SK-N-SH treated with all-trans-retinoic acid at 6 μM for 48 hours (cell line): ENCODE measurements at regions not wholly inside any gene's neighbourhood (a gene's known extent, or its start where the extent isn't known, plus 50 kb on each side); places are given as distances from the start of the nearest gene placed in this dataset.

Experiments
- ATAC-seq: fragments of 200-7000 bp; cut with Tn5 transposase; 3 replicates; pipeline ENCODE4 v1.9.1; 2020; ENCODE audit warnings: mild to moderate bottlenecking, moderate library complexity
- ARNTL ChIP-seq: fragments of 450-650 bp; formaldehyde crosslinking; IDR thresholded peaks from 2 replicates; pipeline ENCODE4 v1.5.0; 2020; ENCODE audit warnings: low read depth, mild to moderate bottlenecking, moderate library complexity, borderline replicate concordance
- BACH2 ChIP-seq: fragments of 250-450 bp; sonication (Bioruptor Pico); IDR thresholded peaks from 2 replicates; pipeline ENCODE4 v1.9.0; 2021; ENCODE audit warnings: mild to moderate bottlenecking, borderline replicate concordance
- ESRRG ChIP-seq: fragments of 250-450 bp; sonication (Bioruptor Pico); IDR thresholded peaks from 2 replicates; pipeline ENCODE4 v1.6.1; 2021; ENCODE audit warnings: mild to moderate bottlenecking
- ISL1 ChIP-seq: fragments of 250-450 bp; sonication (Bioruptor Pico); IDR thresholded peaks from 2 replicates; pipeline ENCODE4 v2.1.2; 2022; ENCODE audit warnings: mild to moderate bottlenecking, moderate library complexity
- OSR1 ChIP-seq: fragments of 250-450 bp; sonication (Bioruptor Pico); IDR thresholded peaks from 2 replicates; pipeline ENCODE4 v1.8.0; 2022; ENCODE audit warnings: moderate library complexity, mild to moderate bottlenecking, inconsistent platforms
- PPARA ChIP-seq: fragments of 250-450 bp; sonication (Bioruptor Pico); IDR thresholded peaks from 2 replicates; pipeline ENCODE4 v1.5.0; 2020; ENCODE audit warnings: mild to moderate bottlenecking, borderline replicate concordance
- SNAI2 ChIP-seq: fragments of 250-450 bp; sonication (Bioruptor Pico); IDR thresholded peaks from 2 replicates; pipeline ENCODE4 v1.5.0; 2020; ENCODE audit warnings: mild to moderate bottlenecking, moderate library complexity
- TOX ChIP-seq: fragments of 250-450 bp; sonication (Bioruptor Pico); IDR thresholded peaks from 2 replicates; pipeline ENCODE4 v1.8.0; 2021; ENCODE audit warnings: mild to moderate bottlenecking, moderate library complexity, borderline replicate concordance
- ZFP3 ChIP-seq: fragments of 250-450 bp; sonication (Bioruptor Pico); IDR thresholded peaks from 2 replicates; pipeline ENCODE4 v1.5.0; 2020; ENCODE audit warnings: mild to moderate bottlenecking, moderate library complexity
- ZFP30 ChIP-seq: fragments of 450-650 bp; formaldehyde crosslinking; IDR thresholded peaks from 2 replicates; pipeline ENCODE4 v1.5.0; 2022; ENCODE audit warnings: mild to moderate bottlenecking, moderate library complexity
- ZNF70 ChIP-seq: fragments of 450-650 bp; formaldehyde crosslinking; IDR thresholded peaks from 2 replicates; pipeline ENCODE4 v1.5.0; 2020; ENCODE audit warnings: mild to moderate bottlenecking, moderate library complexity
- ZNF8 ChIP-seq: fragments of 450-650 bp; formaldehyde crosslinking; IDR thresholded peaks from 2 replicates; pipeline ENCODE4 v1.5.0; 2020; ENCODE audit warnings: mild to moderate bottlenecking, moderate library complexity
- TF ChIP-seq, protein P1 (sequence below): fragments of 250-450 bp; sonication (Bioruptor Pico); IDR thresholded peaks from 2 replicates; pipeline ENCODE4 v1.5.0; 2020; ENCODE audit warnings: mild to moderate bottlenecking, moderate library complexity
- TF ChIP-seq, protein P2 (sequence below): fragments of 250-450 bp; sonication (Bioruptor Pico); IDR thresholded peaks from 2 replicates; pipeline ENCODE4 v1.5.1; 2020; ENCODE audit warnings: low read depth, mild to moderate bottlenecking, moderate library complexity
- TF ChIP-seq, protein P3 (sequence below): fragments of 250-450 bp; sonication (Bioruptor Pico); IDR thresholded peaks from 2 replicates; pipeline ENCODE4 v1.8.0; 2020; ENCODE audit warnings: mild to moderate bottlenecking, moderate library complexity, borderline replicate concordance
- TF ChIP-seq, protein P4 (sequence below): fragments of 250-450 bp; sonication (Bioruptor Pico); IDR thresholded peaks from 2 replicates; pipeline ENCODE4 v1.5.1; 2021; ENCODE audit warnings: mild to moderate bottlenecking, moderate library complexity
- TF ChIP-seq, protein P5 (sequence below): fragments of 250-450 bp; sonication (Bioruptor Pico); IDR thresholded peaks from 2 replicates; pipeline ENCODE4 v1.8.0; 2021; ENCODE audit warnings: low read depth, mild to moderate bottlenecking, moderate library complexity, borderline replicate concordance

DNA sequence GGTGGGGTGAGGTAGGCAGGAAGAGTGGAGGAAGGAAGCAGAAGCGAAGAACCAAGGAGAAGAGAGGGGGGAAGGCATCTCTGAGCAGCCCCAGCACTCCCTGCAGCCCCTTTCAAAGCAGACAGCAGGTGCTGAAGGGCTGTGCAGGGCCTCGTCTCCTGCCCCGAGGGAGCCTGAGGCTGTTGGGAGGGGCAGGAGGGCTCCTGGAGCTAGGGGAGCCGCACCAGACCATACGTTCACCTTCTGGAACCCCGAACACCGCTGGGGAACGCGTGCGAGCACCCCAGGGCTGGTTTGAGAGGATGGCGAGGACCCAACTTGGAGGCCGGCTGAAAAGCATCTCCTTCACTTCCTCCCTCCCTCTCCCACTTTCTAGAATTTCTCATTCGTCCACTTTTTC, 259.8 kb downstream of the FAM43A start:
- TF ChIP-seq, protein P1, sequence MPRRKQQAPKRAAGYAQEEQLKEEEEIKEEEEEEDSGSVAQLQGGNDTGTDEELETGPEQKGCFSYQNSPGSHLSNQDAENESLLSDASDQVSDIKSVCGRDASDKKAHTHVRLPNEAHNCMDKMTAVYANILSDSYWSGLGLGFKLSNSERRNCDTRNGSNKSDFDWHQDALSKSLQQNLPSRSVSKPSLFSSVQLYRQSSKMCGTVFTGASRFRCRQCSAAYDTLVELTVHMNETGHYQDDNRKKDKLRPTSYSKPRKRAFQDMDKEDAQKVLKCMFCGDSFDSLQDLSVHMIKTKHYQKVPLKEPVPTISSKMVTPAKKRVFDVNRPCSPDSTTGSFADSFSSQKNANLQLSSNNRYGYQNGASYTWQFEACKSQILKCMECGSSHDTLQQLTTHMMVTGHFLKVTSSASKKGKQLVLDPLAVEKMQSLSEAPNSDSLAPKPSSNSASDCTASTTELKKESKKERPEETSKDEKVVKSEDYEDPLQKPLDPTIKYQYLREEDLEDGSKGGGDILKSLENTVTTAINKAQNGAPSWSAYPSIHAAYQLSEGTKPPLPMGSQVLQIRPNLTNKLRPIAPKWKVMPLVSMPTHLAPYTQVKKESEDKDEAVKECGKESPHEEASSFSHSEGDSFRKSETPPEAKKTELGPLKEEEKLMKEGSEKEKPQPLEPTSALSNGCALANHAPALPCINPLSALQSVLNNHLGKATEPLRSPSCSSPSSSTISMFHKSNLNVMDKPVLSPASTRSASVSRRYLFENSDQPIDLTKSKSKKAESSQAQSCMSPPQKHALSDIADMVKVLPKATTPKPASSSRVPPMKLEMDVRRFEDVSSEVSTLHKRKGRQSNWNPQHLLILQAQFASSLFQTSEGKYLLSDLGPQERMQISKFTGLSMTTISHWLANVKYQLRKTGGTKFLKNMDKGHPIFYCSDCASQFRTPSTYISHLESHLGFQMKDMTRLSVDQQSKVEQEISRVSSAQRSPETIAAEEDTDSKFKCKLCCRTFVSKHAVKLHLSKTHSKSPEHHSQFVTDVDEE (CRISPR knock-in tag): no peak
- TF ChIP-seq PPARA (CRISPR knock-in tag) (no peak), OSR1 (CRISPR knock-in tag) (no peak), BACH2 (CRISPR knock-in tag) (no peak), ZFP30 (CRISPR knock-in tag) (no peak), ESRRG (CRISPR knock-in tag) (no peak)
- TF ChIP-seq, protein P2, sequence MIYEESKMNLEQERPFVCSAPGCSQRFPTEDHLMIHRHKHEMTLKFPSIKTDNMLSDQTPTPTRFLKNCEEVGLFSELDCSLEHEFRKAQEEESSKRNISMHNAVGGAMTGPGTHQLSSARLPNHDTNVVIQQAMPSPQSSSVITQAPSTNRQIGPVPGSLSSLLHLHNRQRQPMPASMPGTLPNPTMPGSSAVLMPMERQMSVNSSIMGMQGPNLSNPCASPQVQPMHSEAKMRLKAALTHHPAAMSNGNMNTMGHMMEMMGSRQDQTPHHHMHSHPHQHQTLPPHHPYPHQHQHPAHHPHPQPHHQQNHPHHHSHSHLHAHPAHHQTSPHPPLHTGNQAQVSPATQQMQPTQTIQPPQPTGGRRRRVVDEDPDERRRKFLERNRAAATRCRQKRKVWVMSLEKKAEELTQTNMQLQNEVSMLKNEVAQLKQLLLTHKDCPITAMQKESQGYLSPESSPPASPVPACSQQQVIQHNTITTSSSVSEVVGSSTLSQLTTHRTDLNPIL: no peak
- no peak for ATAC-seq

DNA sequence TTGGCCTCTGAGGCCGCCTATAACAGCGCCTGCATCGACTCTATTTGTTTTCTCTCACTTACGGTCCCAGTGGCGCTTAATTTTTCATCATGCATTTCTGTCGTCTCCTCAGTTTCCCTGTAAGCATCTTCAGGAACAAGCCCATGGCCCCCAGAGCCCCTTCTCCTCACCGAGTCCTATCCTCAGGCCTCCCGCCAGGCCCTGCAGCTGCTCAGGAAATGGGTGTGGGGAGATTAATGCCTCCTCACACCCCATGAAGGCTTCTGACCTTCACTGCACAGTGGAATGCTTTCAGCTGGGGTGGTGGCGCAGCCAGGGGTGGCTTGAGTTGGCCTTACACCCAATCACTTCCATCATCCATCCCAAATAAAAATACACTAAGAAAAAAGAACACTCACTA, 260.4 kb downstream of the FAM43A start:
- no peak for ATAC-seq

More for the DNA sequence above, 260.4 kb downstream of the FAM43A start:
- TF ChIP-seq, protein P1 (CRISPR knock-in tag): no peak
- no peak for TF ChIP-seq ZNF70
- TF ChIP-seq SNAI2 (CRISPR knock-in tag): no peak
- no peak for TF ChIP-seq ZFP30 (CRISPR knock-in tag)
- no peak for TF ChIP-seq ESRRG (CRISPR knock-in tag)
- no peak for TF ChIP-seq ZNF8 (CRISPR knock-in tag)
- TF ChIP-seq, protein P3, sequence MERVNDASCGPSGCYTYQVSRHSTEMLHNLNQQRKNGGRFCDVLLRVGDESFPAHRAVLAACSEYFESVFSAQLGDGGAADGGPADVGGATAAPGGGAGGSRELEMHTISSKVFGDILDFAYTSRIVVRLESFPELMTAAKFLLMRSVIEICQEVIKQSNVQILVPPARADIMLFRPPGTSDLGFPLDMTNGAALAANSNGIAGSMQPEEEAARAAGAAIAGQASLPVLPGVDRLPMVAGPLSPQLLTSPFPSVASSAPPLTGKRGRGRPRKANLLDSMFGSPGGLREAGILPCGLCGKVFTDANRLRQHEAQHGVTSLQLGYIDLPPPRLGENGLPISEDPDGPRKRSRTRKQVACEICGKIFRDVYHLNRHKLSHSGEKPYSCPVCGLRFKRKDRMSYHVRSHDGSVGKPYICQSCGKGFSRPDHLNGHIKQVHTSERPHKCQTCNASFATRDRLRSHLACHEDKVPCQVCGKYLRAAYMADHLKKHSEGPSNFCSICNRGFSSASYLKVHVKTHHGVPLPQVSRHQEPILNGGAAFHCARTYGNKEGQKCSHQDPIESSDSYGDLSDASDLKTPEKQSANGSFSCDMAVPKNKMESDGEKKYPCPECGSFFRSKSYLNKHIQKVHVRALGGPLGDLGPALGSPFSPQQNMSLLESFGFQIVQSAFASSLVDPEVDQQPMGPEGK (CRISPR knock-in tag): no peak
- TF ChIP-seq, protein P4, sequence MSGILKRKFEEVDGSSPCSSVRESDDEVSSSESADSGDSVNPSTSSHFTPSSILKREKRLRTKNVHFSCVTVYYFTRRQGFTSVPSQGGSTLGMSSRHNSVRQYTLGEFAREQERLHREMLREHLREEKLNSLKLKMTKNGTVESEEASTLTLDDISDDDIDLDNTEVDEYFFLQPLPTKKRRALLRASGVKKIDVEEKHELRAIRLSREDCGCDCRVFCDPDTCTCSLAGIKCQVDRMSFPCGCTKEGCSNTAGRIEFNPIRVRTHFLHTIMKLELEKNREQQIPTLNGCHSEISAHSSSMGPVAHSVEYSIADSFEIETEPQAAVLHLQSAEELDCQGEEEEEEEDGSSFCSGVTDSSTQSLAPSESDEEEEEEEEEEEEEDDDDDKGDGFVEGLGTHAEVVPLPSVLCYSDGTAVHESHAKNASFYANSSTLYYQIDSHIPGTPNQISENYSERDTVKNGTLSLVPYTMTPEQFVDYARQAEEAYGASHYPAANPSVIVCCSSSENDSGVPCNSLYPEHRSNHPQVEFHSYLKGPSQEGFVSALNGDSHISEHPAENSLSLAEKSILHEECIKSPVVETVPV (CRISPR knock-in tag): no peak
- TF ChIP-seq, protein P2: no peak
- TF ChIP-seq BACH2 (CRISPR knock-in tag): no peak
- TF ChIP-seq TOX: no peak
- TF ChIP-seq, protein P5, sequence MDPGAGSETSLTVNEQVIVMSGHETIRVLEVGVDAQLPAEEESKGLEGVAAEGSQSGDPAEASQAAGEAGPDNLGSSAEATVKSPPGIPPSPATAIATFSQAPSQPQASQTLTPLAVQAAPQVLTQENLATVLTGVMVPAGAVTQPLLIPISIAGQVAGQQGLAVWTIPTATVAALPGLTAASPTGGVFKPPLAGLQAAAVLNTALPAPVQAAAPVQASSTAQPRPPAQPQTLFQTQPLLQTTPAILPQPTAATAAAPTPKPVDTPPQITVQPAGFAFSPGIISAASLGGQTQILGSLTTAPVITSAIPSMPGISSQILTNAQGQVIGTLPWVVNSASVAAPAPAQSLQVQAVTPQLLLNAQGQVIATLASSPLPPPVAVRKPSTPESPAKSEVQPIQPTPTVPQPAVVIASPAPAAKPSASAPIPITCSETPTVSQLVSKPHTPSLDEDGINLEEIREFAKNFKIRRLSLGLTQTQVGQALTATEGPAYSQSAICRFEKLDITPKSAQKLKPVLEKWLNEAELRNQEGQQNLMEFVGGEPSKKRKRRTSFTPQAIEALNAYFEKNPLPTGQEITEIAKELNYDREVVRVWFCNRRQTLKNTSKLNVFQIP: no peak
- TF ChIP-seq ARNTL (CRISPR knock-in tag): no peak
- TF ChIP-seq ISL1 (CRISPR knock-in tag): no peak
- no peak for TF ChIP-seq ZFP3 (CRISPR knock-in tag)
